PC-3 (cell line): ENCODE measurements at regions not wholly inside any gene's neighbourhood (a gene's known extent, or its start where the extent isn't known, plus 50 kb on each side); places are given as distances from the start of the nearest gene placed in this dataset.

Experiments
- ATAC-seq: fragments of 200-7000 bp; cut with Tn5 transposase; 2 replicates; pipeline ENCODE4 v1.9.1; 2020; ENCODE audit warnings: mild to moderate bottlenecking, moderate library complexity
- BruUV-seq: library from RNA; stranded (reverse); fragments of 400-500 nt; replicated peaks from 2 replicates; lab custom pipeline; 2021; lab: Mats Ljungman, UMichigan
- CTCF ChIA-PET: fragments of 300-600 bp; sonication (Branson Sonifier 250); formaldehyde crosslinking; loops from one replicate; lab custom pipeline; 2022; ENCODE audit warnings: antibody characterized with exemption; lab: Charles Lee
- POLR2A ChIA-PET: fragments of 300-600 bp; sonication (Branson Sonifier 250); formaldehyde crosslinking; loops from one replicate; lab custom pipeline; 2022; ENCODE audit warnings: antibody characterized with exemption; ENCODE audit not compliant: unreplicated experiment; lab: Charles Lee
- DNase-seq: peaks from one replicate; pipeline ENCODE4 v3.0.0-alpha.2; 2015
- H2AFZ ChIP-seq: fragments of 300-600 bp; sonication (generic); 2 replicates; pipeline ENCODE4 v1.6.0; 2016; ENCODE audit warnings: antibody characterized with exemption, low read length
- H3F3A ChIP-seq: fragments of 300-600 bp; sonication (generic); one replicate; pipeline ENCODE4 v1.6.0; 2017; ENCODE audit warnings: antibody characterized with exemption, low read length, control low read depth, mild to moderate bottlenecking; ENCODE audit not compliant: unreplicated experiment
- H3K27ac ChIP-seq: fragments of 300-600 bp; sonication (generic); 2 replicates; pipeline ENCODE4 v1.5.1; 2016; ENCODE audit warnings: mild to moderate bottlenecking, low read length
- H3K27me3 ChIP-seq: fragments of 300-600 bp; sonication (generic); 2 replicates; pipeline ENCODE4 v1.6.1; 2016; ENCODE audit warnings: low read length, mixed read lengths
- H3K36me3 ChIP-seq: fragments of 300-600 bp; sonication (generic); 2 replicates; pipeline ENCODE4 v1.6.1; 2016; ENCODE audit warnings: low read depth, mixed run types, low read length, mixed read lengths
- H3K4me1 ChIP-seq: fragments of 300-600 bp; sonication (generic); 2 replicates; pipeline ENCODE4 v1.5.1; 2016; ENCODE audit warnings: low read length; ENCODE audit not compliant: insufficient read depth
- H3K4me2 ChIP-seq: fragments of 300-600 bp; sonication (generic); 2 replicates; pipeline ENCODE4 v1.6.0; 2016; ENCODE audit warnings: low read length
- H3K4me3 ChIP-seq: fragments of 300-600 bp; sonication (generic); 2 replicates; pipeline ENCODE4 v1.5.1; 2016; ENCODE audit warnings: mild to moderate bottlenecking, low read length, mixed read lengths
- H3K79me2 ChIP-seq: fragments of 300-600 bp; sonication (generic); 2 replicates; pipeline ENCODE4 v1.6.1; 2017; ENCODE audit warnings: low read length, mixed read lengths
- H3K9ac ChIP-seq: fragments of 300-600 bp; sonication (generic); 2 replicates; pipeline ENCODE4 v1.6.0; 2016; ENCODE audit warnings: mild to moderate bottlenecking, low read length
- H3K9me2 ChIP-seq: fragments of 300-600 bp; sonication (generic); replicated peaks from 2 replicates; pipeline ENCODE4 v1.6.1; 2016; ENCODE audit warnings: mixed run types, low read length, mixed read lengths
- H3K9me3 ChIP-seq: fragments of 300-600 bp; sonication (generic); 2 replicates; pipeline ENCODE4 v1.6.1; 2016; ENCODE audit warnings: low read length, mixed read lengths
- H4K20me1 ChIP-seq: fragments of 300-600 bp; sonication (generic); 2 replicates; pipeline ENCODE4 v1.6.1; 2016; ENCODE audit warnings: low read length, mixed read lengths
- CTCF ChIP-seq: fragments of 300-600 bp; sonication (generic); conservative IDR thresholded peaks from 2 replicates; pipeline ENCODE4 v1.5.1; 2017; ENCODE audit warnings: antibody characterized with exemption, low read depth, mild to moderate bottlenecking, low read length
- EZH2 ChIP-seq: fragments of 300-600 bp; sonication (generic); IDR thresholded peaks from one replicate; pipeline ENCODE4 v1.6.1; 2017; ENCODE audit warnings: antibody characterized with exemption, mild to moderate bottlenecking, low read length; ENCODE audit not compliant: unreplicated experiment
- EZH2phosphoT487 ChIP-seq: fragments of 300-600 bp; sonication (generic); IDR thresholded peaks from 2 replicates; pipeline ENCODE4 v1.6.1; 2018; ENCODE audit warnings: mild to moderate bottlenecking, antibody characterized with exemption, low read length, borderline replicate concordance
- intact Hi-C: fragments of 100-400 bp; cut with micrococcal nuclease; formaldehyde crosslinking; loops from 2 replicates; pipeline ENCODE4 v1.9.0; 2023

- no peaks in the 10 kb centered on the region for H3K9me2 ChIP-seq
- no peaks in the 10 kb centered on the region for H3K79me2 ChIP-seq
- no peaks in the 10 kb centered on the region for H3K27me3 ChIP-seq
- intact Hi-C loops, result no loop called here
- ChIA-PET CTCF (no interaction called here), POLR2A (no interaction called here)
- H3F3A ChIP-seq, result no peaks in the 10 kb centered on the region
- H3K4me1 ChIP-seq, result peaks cover 8% of the 10 kb centered on the region; the same call in 1 of the 2 replicates
- DNase-seq (no peak), ATAC-seq (no peak)
- no peaks in the 10 kb centered on the region for H3K36me3 ChIP-seq
- no peak overlapping the region for H3K4me2 ChIP-seq
- BruUV-seq, result no TSS peak
- no peak overlapping the region for H3K9ac ChIP-seq
- no peaks in the 10 kb centered on the region for H4K20me1 ChIP-seq
- H3K4me3 ChIP-seq, result no peak overlapping the region
- H2AFZ ChIP-seq, result no peak overlapping the region
- no peak overlapping the region for H3K27ac ChIP-seq
- no peaks in the 10 kb centered on the region for H3K9me3 ChIP-seq
- no peak for TF ChIP-seq EZH2
- no peak for TF ChIP-seq EZH2phosphoT487
- 0 out of 2 replicates have a peak, but pooled peaks have one; percentile 8 for TF ChIP-seq CTCF
Measured at GRCh38 chr1:208540724-208541123, 296.5 kb upstream of the PLXNA2 start.

- TF ChIP-seq CTCF (no peak), EZH2phosphoT487 (no peak), EZH2 (no peak)
- CTCF ChIA-PET, result no interaction called here
- POLR2A ChIA-PET, result no interaction called here
- H3K27me3 ChIP-seq, result no peaks in the 10 kb centered on the region
- H2AFZ ChIP-seq, result 0 out of 2 replicates have a peak overlapping the region, but pooled peaks have one; percentile 16
- peaks cover 8% of the 10 kb centered on the region; the same call in 1 of the 2 replicates for H3K4me1 ChIP-seq
- intact Hi-C loops, result no loop called here
- H3K36me3 ChIP-seq, result no peaks in the 10 kb centered on the region
- H3K9ac ChIP-seq, result no peak overlapping the region
- no peaks in the 10 kb centered on the region for H3F3A ChIP-seq
- no peak overlapping the region for H3K4me2 ChIP-seq
- DNase-seq (peak; percentile 59), ATAC-seq (no peak)
- no TSS peak for BruUV-seq
- no peak overlapping the region for H3K4me3 ChIP-seq
- no peak overlapping the region for H3K27ac ChIP-seq
- no peaks in the 10 kb centered on the region for H3K79me2 ChIP-seq
- no peaks in the 10 kb centered on the region for H3K9me2 ChIP-seq
- no peaks in the 10 kb centered on the region for H4K20me1 ChIP-seq
- H3K9me3 ChIP-seq, result no peaks in the 10 kb centered on the region
Measured at GRCh38 chr1:208541225-208541855, 297.2 kb upstream of the PLXNA2 start.

- Histone ChIP-seq H3K36me3 (no peaks in the 10 kb centered on the region), H3F3A (no peaks in the 10 kb centered on the region), H3K9me2 (no peaks in the 10 kb centered on the region), H3K4me1 (peaks cover 8% of the 10 kb centered on the region; the same call in 1 of the 2 replicates), H2AFZ (no peak overlapping the region), H3K9ac (no peak overlapping the region), H4K20me1 (no peaks in the 10 kb centered on the region), H3K27ac (no peak overlapping the region), H3K4me2 (no peak overlapping the region), H3K4me3 (no peak overlapping the region), H3K9me3 (no peaks in the 10 kb centered on the region), H3K79me2 (no peaks in the 10 kb centered on the region), H3K27me3 (no peaks in the 10 kb centered on the region)
- no peak for ATAC-seq
- TF ChIP-seq CTCF, result no peak
- TF ChIP-seq EZH2, result no peak
- no peak for TF ChIP-seq EZH2phosphoT487
- POLR2A ChIA-PET, result no interaction called here
- CTCF ChIA-PET, result no interaction called here
- DNase-seq, result peak; percentile 32
- BruUV-seq, result no TSS peak
- intact Hi-C loops, result no loop called here
Measured at GRCh38 chr1:208542309-208542708, 298.1 kb upstream of the PLXNA2 start.
